Endothelial cell (in vitro differentiated cells): ENCODE measurements at regions not wholly inside any gene's neighbourhood (a gene's known extent, or its start where the extent isn't known, plus 50 kb on each side); places are given as distances from the start of the nearest gene placed in this dataset.

Experiments
- DNase-seq: peaks from one replicate; pipeline ENCODE4 v3.0.0; 2021; ENCODE audit warnings: low spot score
- H3K27ac Mint-ChIP-seq: one replicate; pipeline ENCODE4 v1.8.0; 2021; ENCODE audit warnings: mixed read lengths, inconsistent platforms; ENCODE audit not compliant: unreplicated experiment
- H3K27me3 Mint-ChIP-seq: one replicate; pipeline ENCODE4 v1.8.0; 2021; ENCODE audit warnings: mild to moderate bottlenecking, moderate library complexity, mixed read lengths, inconsistent platforms; ENCODE audit not compliant: unreplicated experiment
- H3K36me3 Mint-ChIP-seq: one replicate; pipeline ENCODE4 v1.8.0; 2021; ENCODE audit warnings: mild to moderate bottlenecking, low read depth, mixed read lengths, inconsistent platforms; ENCODE audit not compliant: unreplicated experiment
- H3K4me1 Mint-ChIP-seq: one replicate; pipeline ENCODE4 v1.8.0; 2021; ENCODE audit warnings: mild to moderate bottlenecking, mixed read lengths, inconsistent platforms; ENCODE audit not compliant: unreplicated experiment
- H3K4me3 Mint-ChIP-seq: one replicate; pipeline ENCODE4 v1.8.0; 2021; ENCODE audit warnings: mild to moderate bottlenecking, mixed read lengths, inconsistent platforms; ENCODE audit not compliant: unreplicated experiment
- H3K9me3 Mint-ChIP-seq: one replicate; pipeline ENCODE4 v1.8.0; 2021; ENCODE audit warnings: mixed read lengths, inconsistent platforms; ENCODE audit not compliant: unreplicated experiment
- CTCF ChIP-seq: fragments of 200-600 bp; sonication (generic); IDR thresholded peaks from one replicate; pipeline ENCODE4 v1.5.0; 2021; ENCODE audit warnings: antibody characterized with exemption; ENCODE audit not compliant: unreplicated experiment

- H3K27me3 Mint-ChIP-seq: peaks cover 3% of the 10 kb centered on the region
- no peak for DNase-seq
- H3K4me1 Mint-ChIP-seq: no peaks in the 10 kb centered on the region
- TF ChIP-seq CTCF: no peak
- H3K9me3 Mint-ChIP-seq: peaks cover 19% of the 10 kb centered on the region
- H3K27ac Mint-ChIP-seq: no peak overlapping the region
- H3K4me3 Mint-ChIP-seq: no peak overlapping the region
- H3K36me3 Mint-ChIP-seq: peaks cover 38% of the 10 kb centered on the region
These were observed 121.5 kb downstream of the CHRM3 start for GRCh38 chr1:239507826-239508225.

- Mint-ChIP-seq H3K36me3 (peaks cover 8% of the 10 kb centered on the region), H3K27ac (peak overlapping the region; percentile 65), H3K4me1 (peaks cover 6% of the 10 kb centered on the region), H3K4me3 (no peak overlapping the region), H3K27me3 (no peaks in the 10 kb centered on the region), H3K9me3 (peaks cover 6% of the 10 kb centered on the region)
- DNase-seq: no peak
- no peak for TF ChIP-seq CTCF
These were observed 125.5 kb downstream of the CHRM3 start for GRCh38 chr1:239511875-239512274.

- Mint-ChIP-seq H3K9me3 (no peaks in the 10 kb centered on the region), H3K27ac (no peak overlapping the region), H3K4me3 (no peak overlapping the region), H3K4me1 (peaks cover 6% of the 10 kb centered on the region), H3K27me3 (no peaks in the 10 kb centered on the region), H3K36me3 (no peaks in the 10 kb centered on the region)
- no peak for TF ChIP-seq CTCF
- no peak for DNase-seq
These were observed 130.2 kb downstream of the CHRM3 start for GRCh38 chr1:239516579-239516978.

GRCh38 chr1:239526391-239526790 is 140.0 kb downstream of the CHRM3 start:
- H3K9me3 Mint-ChIP-seq: no peaks in the 10 kb centered on the region
- H3K4me3 Mint-ChIP-seq: no peak overlapping the region
- H3K36me3 Mint-ChIP-seq: no peaks in the 10 kb centered on the region
- DNase-seq: no peak
- no peak for TF ChIP-seq CTCF
- H3K4me1 Mint-ChIP-seq: no peaks in the 10 kb centered on the region
- H3K27me3 Mint-ChIP-seq: no peaks in the 10 kb centered on the region
- H3K27ac Mint-ChIP-seq: no peak overlapping the region

GRCh38 chr1:239527051-239527693 is 140.8 kb downstream of the CHRM3 start:
- Mint-ChIP-seq H3K9me3 (no peaks in the 10 kb centered on the region), H3K27ac (no peak overlapping the region), H3K36me3 (no peaks in the 10 kb centered on the region), H3K4me3 (no peak overlapping the region), H3K4me1 (no peaks in the 10 kb centered on the region), H3K27me3 (no peaks in the 10 kb centered on the region)
- DNase-seq: no peak
- no peak for TF ChIP-seq CTCF
